Erythroblast (primary cell): ENCODE measurements at regions not wholly inside any gene's neighbourhood (a gene's known extent, or its start where the extent isn't known, plus 50 kb on each side); places are given as distances from the start of the nearest gene placed in this dataset.
"Not testable (repeated sequence)": the region's sequence is repeated elsewhere in the genome, so short reads cannot be mapped to it uniquely, and the experiment has no call there.

ENCODE experiments used
- GATA1 ChIP-seq: IDR thresholded peaks from 2 replicates; pipeline ENCODE4 v1.6.1; 2011; ENCODE audit warnings: low read depth, mild to moderate bottlenecking, control low read depth, low read length, moderate library complexity
- POLR2A ChIP-seq: IDR thresholded peaks from 2 replicates; pipeline ENCODE4 v1.6.1; 2011; ENCODE audit warnings: mild to moderate bottlenecking, low read length

- not testable (repeated sequence) for TF ChIP-seq POLR2A, GATA1
Observed at GRCh38 chr9:97214556-97214955, 92.9 kb upstream of the CCDC180 start.
